ENCODE measurements at regions not wholly inside any gene's neighbourhood (a gene's known extent, or its start where the extent isn't known, plus 50 kb on each side); places are given as distances from the start of the nearest gene placed in this dataset.

DNA sequence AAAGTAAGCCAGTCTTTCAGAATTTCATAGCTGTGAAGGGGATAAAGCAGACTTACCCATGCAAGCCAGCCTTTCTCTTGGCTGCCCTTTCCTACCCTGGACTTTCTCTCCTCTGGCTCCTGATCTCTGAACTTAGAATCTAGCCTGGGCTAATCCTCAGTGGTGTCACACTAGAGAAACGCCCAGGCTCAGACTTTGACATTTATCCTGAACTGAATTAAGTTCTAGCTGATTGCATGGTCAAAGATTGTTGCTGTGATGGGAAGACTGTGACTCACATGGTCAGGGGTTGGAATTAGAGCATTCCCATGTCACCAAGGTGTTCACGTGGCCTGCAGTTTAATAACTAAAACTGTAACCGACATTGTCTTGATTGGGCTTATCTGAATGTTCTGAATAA, 469.5 kb upstream of the FAT1 start:
- H3K9me3 Mint-ChIP-seq = no peaks in the 10 kb centered on the region
- H3K4me1 Mint-ChIP-seq (ENCODE audit: low read depth) = no peaks in the 10 kb centered on the region
- no peak for DNase-seq
- H3K4me3 Mint-ChIP-seq = no peak overlapping the region
- TF ChIP-seq, protein P1, sequence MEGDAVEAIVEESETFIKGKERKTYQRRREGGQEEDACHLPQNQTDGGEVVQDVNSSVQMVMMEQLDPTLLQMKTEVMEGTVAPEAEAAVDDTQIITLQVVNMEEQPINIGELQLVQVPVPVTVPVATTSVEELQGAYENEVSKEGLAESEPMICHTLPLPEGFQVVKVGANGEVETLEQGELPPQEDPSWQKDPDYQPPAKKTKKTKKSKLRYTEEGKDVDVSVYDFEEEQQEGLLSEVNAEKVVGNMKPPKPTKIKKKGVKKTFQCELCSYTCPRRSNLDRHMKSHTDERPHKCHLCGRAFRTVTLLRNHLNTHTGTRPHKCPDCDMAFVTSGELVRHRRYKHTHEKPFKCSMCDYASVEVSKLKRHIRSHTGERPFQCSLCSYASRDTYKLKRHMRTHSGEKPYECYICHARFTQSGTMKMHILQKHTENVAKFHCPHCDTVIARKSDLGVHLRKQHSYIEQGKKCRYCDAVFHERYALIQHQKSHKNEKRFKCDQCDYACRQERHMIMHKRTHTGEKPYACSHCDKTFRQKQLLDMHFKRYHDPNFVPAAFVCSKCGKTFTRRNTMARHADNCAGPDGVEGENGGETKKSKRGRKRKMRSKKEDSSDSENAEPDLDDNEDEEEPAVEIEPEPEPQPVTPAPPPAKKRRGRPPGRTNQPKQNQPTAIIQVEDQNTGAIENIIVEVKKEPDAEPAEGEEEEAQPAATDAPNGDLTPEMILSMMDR (IDR thresholded peaks at IDR 0.05) = no peak
- H3K36me3 Mint-ChIP-seq (ENCODE audit: low read depth) = no peaks in the 10 kb centered on the region
- no peak overlapping the region for H3K27ac Mint-ChIP-seq
- peaks cover 3% of the 10 kb centered on the region; the same call in 1 of the 2 replicates for H3K27me3 Mint-ChIP-seq (ENCODE audit: insufficient read depth)

DNA sequence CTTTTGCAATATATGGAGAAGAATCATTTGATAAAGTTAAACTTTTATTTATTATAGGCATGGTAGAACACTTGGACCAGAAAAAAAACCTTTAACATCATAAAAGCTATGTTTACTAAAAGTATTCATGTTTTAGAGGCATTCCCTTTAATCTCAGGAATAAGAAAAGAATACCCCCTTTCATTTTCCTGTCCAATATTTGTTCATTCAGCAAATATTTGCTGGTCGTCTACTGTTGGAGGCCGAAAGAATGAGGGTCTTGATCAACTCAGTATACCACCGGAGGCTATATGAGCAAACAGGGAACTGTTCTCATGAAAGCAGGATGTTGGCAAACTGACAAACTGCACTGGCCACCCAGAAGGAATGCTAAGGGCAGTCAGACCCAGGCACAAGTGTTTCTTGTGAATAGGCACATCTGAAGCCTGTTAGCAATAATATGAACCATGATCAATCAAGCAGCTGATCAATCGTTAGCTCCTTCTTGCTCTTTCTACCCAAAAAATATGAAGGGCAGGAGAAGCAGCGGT, 480.8 kb upstream of the FAT1 start:
- peaks cover 15% of the 10 kb centered on the region for H3K9me3 Mint-ChIP-seq
- DNase-seq = peak; percentile 29
- no peaks in the 10 kb centered on the region for H3K27me3 Mint-ChIP-seq (ENCODE audit: insufficient read depth)
- H3K4me3 Mint-ChIP-seq = no peak overlapping the region
- peaks cover 25% of the 10 kb centered on the region for H3K4me1 Mint-ChIP-seq (ENCODE audit: low read depth)
- no peak overlapping the region for H3K27ac Mint-ChIP-seq
- H3K36me3 Mint-ChIP-seq (ENCODE audit: low read depth) = peaks cover 18% of the 10 kb centered on the region
- TF ChIP-seq, protein P1 (IDR thresholded peaks at IDR 0.05) = no peak

DNA sequence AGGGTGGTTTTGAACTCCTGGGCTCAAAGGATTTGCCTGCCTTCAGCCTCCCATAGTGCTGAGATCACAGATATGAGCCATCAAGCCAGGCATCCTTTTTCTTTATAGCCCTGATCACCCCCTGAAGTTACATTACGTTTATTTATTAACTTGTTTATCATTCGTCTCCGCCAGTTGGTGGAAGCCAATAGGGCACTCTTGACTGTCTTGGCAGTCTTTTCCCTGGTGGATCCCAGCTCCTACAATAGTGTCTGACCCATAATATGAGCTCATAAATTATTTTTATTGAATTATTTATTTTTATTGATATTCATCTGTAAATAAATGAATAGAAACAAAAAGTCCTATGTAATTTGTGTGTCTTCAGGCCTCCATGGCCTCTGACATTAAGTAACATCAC, 484.3 kb upstream of the FAT1 start:
- TF ChIP-seq, protein P1 (IDR thresholded peaks at IDR 0.05) = no peak
- H3K9me3 Mint-ChIP-seq = peaks cover 8% of the 10 kb centered on the region; the same call in 1 of the 2 replicates
- H3K27me3 Mint-ChIP-seq (ENCODE audit: insufficient read depth) = no peaks in the 10 kb centered on the region; the same call in 1 of the 2 replicates
- H3K4me3 Mint-ChIP-seq = no peak overlapping the region
- no peak overlapping the region for H3K27ac Mint-ChIP-seq
- H3K36me3 Mint-ChIP-seq (ENCODE audit: low read depth) = peaks cover 11% of the 10 kb centered on the region
- DNase-seq = no peak
- H3K4me1 Mint-ChIP-seq (ENCODE audit: low read depth) = peaks cover 42% of the 10 kb centered on the region

DNA sequence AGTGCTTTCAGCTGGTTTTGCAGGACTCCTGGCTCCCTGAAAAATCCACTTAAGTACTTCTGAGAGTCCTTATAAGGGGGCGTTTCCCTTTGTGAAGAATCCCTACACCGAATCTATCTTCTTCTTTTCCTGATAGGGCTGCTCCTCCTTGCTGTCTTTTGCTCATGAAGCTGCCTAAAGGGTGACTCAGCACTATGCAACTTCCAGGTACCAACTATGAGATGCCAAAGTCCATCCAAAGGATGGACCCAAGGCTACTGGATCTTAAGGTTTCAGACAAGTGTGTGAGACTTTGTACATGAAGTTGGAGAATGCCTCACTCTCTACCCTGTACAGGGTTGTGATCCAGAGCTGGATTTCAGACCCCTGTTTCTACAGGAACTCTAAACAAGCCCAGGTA, 485.0 kb upstream of the FAT1 start:
- Mint-ChIP-seq H3K36me3 (ENCODE audit: low read depth) (peaks cover 11% of the 10 kb centered on the region), H3K9me3 (peaks cover 8% of the 10 kb centered on the region; the same call in 1 of the 2 replicates), H3K4me3 (no peak overlapping the region), H3K27ac (peak overlapping the region; percentile 3; the same call in 1 of the 2 replicates), H3K4me1 (ENCODE audit: low read depth) (peaks cover 42% of the 10 kb centered on the region), H3K27me3 (ENCODE audit: insufficient read depth) (no peaks in the 10 kb centered on the region; the same call in 1 of the 2 replicates)
- TF ChIP-seq, protein P1 (IDR thresholded peaks at IDR 0.05) = no peak
- DNase-seq = no peak

DNA sequence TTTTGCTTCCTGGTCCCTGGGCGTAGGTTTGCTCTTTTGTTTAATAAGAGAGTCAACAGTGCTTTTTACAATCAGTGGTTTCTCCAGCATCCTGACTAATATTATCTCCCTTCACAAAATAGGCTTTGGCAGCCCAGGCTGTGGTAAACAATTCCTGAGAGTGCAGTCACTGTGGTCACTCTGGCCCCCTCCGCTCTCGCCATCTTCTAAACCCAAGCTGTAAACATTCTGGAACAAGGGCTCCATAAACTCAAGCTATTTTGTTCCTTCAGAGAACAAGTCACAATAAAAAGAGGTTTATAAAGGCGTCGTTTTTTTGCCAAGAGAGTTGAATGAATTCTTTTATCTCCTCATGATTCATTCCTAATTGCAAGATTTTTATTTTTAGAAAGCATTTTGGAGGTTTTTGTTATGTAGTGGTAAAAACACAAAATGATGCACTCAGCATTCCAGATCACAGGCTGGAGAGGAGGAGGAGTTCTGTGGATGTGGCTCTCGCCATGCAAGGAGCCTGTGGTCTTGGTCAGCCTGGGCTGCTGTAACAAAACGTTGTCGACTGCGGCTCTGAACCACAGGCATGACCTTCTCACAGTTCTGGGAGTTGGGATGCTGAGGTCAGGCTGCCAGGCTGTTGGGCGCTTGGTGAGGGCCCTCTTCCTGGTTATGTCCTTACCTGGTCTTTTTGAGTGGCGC, 486.4 kb upstream of the FAT1 start:
- no peaks in the 10 kb centered on the region; the same call in 1 of the 2 replicates for H3K27me3 Mint-ChIP-seq (ENCODE audit: insufficient read depth)
- TF ChIP-seq, protein P1 (IDR thresholded peaks at IDR 0.05) = no peak
- H3K36me3 Mint-ChIP-seq (ENCODE audit: low read depth) = peaks cover 11% of the 10 kb centered on the region
- H3K9me3 Mint-ChIP-seq = peaks cover 8% of the 10 kb centered on the region; the same call in 1 of the 2 replicates
- H3K4me3 Mint-ChIP-seq = peak overlapping the region; percentile 61
- H3K4me1 Mint-ChIP-seq (ENCODE audit: low read depth) = peaks cover 28% of the 10 kb centered on the region
- peak; percentile 96 for DNase-seq
- H3K27ac Mint-ChIP-seq = peak overlapping the region; percentile 88

All from HFFc6 (cell line).